ENCODE measurements at regions not wholly inside any gene's neighbourhood (a gene's known extent, or its start where the extent isn't known, plus 50 kb on each side); places are given as distances from the start of the nearest gene placed in this dataset.
"Not testable (repeated sequence)": the region's sequence is repeated elsewhere in the genome, so short reads cannot be mapped to it uniquely, and the experiment has no call there.

DNA sequence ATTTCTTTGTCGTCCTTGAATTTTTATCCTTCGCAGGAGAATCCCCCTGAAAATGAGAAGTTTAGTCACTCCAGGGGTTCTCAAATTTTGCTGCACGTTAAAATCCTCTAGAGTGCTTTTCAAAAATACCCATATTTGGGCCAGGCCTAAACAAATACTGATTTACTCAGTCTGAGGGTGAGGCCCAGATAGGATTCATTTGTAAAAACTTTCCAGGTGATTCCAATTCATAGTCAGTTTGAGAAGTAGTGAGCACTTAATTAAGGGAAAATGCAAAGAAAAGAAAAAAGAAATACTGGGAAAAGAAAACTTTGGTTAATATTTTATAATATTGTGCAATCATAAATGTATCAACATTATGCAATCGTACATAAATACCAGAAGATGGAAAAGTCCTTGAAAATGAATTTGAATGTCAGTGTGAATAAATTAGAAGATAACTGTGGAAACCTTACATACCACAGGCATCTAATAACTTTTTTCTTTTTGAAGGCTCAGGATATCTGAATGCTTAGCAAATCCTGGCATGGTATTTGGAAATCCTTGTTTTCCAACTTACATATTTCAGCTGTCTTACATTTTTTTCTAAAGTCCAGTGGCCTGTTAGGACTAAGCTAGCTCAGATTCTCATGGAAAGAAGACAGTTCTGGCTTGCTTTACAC is 116.5 kb upstream of the DAPK1 start:
- no peak for DNase-seq

GRCh38 chr9:87381746-87382145 is 115.9 kb upstream of the DAPK1 start:
- DNase-seq: no peak

- DNase-seq: no peak
These were observed 114.8 kb upstream of the DAPK1 start for GRCh38 chr9:87382900-87383299.

DNA sequence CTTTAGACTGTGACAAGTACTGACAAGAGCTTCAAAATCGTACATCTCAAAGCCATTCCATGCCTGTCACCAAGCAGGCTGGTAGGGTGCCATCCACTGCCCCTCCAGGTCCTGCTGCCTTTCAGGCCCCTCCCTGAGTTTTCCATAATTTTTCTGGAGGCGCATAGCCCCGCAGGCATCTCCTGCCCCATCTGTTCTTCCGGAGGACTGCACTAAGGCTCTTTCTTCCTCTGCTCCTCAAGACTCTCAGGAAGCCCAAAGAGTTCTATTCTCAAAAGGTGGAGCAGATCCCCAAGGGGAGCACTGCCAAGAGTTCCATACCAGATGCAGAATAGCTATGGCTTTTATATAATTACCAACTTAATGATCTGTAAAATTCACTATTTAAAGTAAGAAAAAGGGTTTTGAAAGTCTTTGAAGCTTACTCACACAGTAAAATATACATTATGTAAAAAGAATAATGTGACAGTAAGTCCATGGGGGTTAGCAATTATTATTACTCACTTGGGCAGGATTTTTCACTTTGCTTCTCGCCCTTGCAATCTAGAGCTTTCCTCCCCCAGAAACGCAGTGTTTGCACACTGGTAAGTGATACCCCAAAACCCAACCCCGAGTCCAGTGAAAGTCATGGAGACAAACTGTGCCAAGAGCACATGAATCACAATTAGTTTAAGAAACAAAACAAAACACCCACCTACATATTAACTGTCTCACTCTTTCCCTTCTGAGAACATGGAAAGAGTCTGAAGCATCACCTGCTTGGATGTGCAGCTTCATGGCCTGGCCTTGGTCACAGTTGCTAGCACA is 114.1 kb upstream of the DAPK1 start:
- DNase-seq: no peak

GRCh38 chr9:87386490-87387025 is 111.1 kb upstream of the DAPK1 start:
- DNase-seq: no peak

- DNase-seq: no peak
These were observed 110.2 kb upstream of the DAPK1 start for GRCh38 chr9:87387351-87388011.

DNA sequence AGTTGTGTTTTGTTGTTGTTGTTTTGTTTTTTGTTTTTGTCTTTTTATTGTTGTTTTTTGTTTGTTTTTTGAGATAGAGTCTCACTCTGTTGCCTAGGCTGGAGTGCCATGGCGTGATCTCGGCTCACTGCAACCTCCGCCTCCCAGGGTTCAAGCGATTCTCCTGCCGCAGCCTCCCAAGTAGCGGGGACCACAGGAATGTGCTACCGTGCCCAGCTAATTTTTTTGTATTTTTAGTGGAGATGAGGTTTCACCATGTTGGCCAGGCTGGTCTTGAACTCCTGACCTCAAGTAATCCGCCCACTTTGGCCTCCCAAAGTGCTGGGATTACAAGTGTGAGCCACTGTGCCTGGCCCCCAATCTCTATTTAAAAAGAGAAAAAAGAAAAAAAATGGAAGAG is 109.0 kb upstream of the DAPK1 start:
- DNase-seq: not testable (repeated sequence)

- DNase-seq: no peak
These were observed 107.7 kb upstream of the DAPK1 start for GRCh38 chr9:87389936-87390335.

DNA sequence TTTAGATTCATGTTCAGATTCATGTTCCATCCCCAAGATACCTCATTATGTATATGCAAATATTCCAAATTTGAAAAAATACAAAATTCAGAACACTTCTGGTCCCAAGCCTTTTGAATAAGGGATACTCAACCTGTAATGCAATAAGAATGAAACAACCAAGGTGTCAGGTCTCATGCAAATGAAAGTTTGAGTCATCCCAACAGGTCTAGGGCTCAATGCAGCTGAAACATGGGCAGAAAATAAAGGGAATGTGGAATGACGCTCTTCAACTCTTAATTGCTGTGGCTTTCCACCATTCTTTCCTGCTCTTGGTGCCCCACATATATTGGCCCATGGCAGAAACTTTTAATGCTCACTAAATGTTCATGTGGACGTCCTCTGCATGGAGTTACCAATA is 107.3 kb upstream of the DAPK1 start:
- DNase-seq: no peak

DNA sequence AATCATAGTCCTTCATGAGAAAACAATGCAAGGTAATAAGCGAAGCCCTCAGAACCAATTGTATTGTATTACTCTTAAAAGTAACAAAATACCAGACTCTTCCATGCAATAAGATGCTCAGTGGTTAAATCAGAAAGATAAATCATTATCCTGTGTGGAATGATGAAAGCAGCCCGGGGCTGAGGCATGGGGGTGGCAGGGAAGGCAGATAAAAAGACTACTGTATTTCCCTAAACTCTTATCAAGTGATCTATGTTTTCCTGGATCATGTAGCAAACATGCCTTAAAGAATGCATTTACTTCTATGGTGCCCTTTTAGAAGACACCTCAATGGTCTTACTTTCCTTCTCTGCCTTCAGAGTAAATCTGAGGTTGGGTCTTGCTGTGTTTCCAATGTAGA is 105.6 kb upstream of the DAPK1 start:
- no peak for DNase-seq

GRCh38 chr9:87393706-87394230 is 103.9 kb upstream of the DAPK1 start:
- DNase-seq: no peak

GRCh38 chr9:87395804-87396479 is 101.7 kb upstream of the DAPK1 start:
- DNase-seq: no peak

GRCh38 chr9:87401681-87402080 is 96.0 kb upstream of the DAPK1 start:
- no peak for DNase-seq

- no peak for DNase-seq
These were observed 95.1 kb upstream of the DAPK1 start for GRCh38 chr9:87402537-87402936.

DNA sequence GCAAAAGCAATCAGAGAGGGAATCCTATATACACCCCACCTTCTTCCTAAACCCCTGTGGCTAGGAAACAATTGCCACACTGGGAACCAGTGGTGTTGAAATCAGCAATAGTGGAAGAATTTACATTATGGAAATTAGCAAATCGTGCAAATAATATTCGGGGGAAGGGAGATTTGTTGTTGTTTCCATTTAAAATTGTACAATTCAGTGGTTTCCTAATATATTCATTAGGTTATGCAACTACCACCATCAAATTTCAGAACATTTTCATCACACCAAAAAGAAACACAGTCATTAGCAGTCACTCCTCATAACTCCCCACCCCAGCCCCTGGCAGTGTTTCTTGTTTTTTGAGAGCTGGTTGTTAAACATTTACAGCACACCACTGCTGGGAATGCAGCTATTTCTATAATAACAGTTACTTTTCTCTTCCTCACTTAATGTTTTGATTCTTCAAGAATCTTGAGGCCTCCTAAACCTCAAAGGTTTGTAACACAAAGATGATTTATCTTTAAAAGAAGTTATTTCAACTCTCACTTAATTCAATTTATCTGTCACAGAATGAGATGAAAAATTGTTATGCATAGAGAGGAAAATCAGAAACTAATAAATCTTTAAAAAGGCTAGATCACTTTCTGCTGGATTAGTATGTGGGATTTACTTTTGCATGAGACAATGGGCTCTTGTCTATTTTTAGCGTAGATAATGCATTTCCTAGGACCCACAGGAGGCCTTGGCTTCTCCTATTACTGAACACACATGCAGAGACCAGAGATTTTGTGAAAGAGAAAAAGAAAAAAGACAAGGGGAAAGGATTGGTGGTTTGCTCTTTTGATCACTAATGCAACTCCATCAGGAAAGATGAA is 91.8 kb upstream of the DAPK1 start:
- no peak for DNase-seq

DNA sequence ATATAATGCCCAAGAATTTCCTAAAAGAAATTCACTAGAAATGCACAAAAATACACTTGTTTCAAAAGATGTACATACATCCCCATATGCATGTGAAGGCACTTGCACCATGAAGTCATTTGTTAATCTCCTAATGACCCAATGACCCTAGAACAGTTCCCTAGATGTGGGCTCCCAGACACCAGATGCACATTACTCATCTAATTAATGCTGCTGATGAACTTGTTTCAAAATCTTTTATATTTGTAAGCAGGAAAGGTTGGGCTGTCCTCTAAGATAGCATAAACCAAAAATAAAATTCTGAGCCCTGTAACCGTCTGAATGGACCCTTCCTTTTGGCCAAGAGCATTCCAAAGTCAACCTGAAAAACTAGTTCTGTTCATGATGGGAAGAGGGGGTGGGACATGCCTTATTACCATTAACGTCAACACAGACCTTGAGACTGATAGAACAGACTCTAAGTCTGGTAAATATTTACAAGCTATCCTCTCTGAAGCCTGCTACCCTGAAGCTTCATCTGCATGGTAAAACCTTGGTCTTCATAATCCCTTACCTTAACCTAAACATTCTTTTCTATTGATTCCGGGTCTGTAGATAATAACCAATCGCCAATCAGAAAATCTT is 91.0 kb upstream of the DAPK1 start:
- no peak for DNase-seq

- DNase-seq: not testable (repeated sequence)
These were observed 87.3 kb upstream of the DAPK1 start for GRCh38 chr9:87410047-87411005.

- no peak for DNase-seq
These were observed 76.8 kb upstream of the DAPK1 start for GRCh38 chr9:87420884-87421283.

GRCh38 chr9:87421734-87422133 is 75.9 kb upstream of the DAPK1 start:
- DNase-seq: no peak

GRCh38 chr9:87422999-87423398 is 74.7 kb upstream of the DAPK1 start:
- DNase-seq: no peak

Data from occipital lobe (tissue), 1 donor.